HL-60 (cell line): ENCODE measurements at regions not wholly inside any gene's neighbourhood (a gene's known extent, or its start where the extent isn't known, plus 50 kb on each side); places are given as distances from the start of the nearest gene placed in this dataset.

ENCODE experiments used
- DNase-seq, 2 experiments: peaks; one replicate each; pipeline ENCODE4 v3.0.0-alpha.2; 2010 to 2020; ENCODE audit warnings: low read depth in 1 of 2, low spot score in 1 of 2
- H3K27ac ChIP-seq: fragments of 250-450 bp; sonication (Bioruptor Pico); replicated peaks from 2 replicates; pipeline ENCODE4 v1.5.1; 2020; ENCODE audit warnings: mild to moderate bottlenecking, moderate library complexity
- H3K27me3 ChIP-seq: fragments of 250-450 bp; sonication (Bioruptor Pico); 2 replicates; pipeline ENCODE4 v1.5.1; 2021; ENCODE audit warnings: mild to moderate bottlenecking, moderate library complexity; ENCODE audit not compliant: insufficient read depth, poor library complexity, severe bottlenecking
- H3K4me3 ChIP-seq: replicated peaks from 2 replicates; pipeline ENCODE4 v1.5.1; 2011; ENCODE audit warnings: mild to moderate bottlenecking, control low read depth, low read length; ENCODE audit not compliant: insufficient read depth
- GABPA ChIP-seq: IDR thresholded peaks from 2 replicates; pipeline ENCODE4 v1.6.1; 2012; ENCODE audit warnings: low read depth
- POLR2AphosphoS5 ChIP-seq: IDR thresholded peaks from 2 replicates; pipeline ENCODE4 v1.6.1; 2012; ENCODE audit warnings: low read depth
- SPI1 ChIP-seq: IDR thresholded peaks from 2 replicates; pipeline ENCODE4 v1.6.1; 2012; ENCODE audit warnings: low read depth, mild to moderate bottlenecking, borderline replicate concordance
- TF ChIP-seq, protein P1 (sequence below): IDR thresholded peaks from one replicate; pipeline ENCODE4 v1.5.1; 2011; ENCODE audit warnings: low read length, control low read depth, inconsistent platforms; ENCODE audit not compliant: insufficient read depth
- TF ChIP-seq, protein P2 (sequence below): IDR thresholded peaks from 2 replicates; pipeline ENCODE4 v1.6.1; 2012; ENCODE audit warnings: low read depth; ENCODE audit not compliant: insufficient replicate concordance

DNA sequence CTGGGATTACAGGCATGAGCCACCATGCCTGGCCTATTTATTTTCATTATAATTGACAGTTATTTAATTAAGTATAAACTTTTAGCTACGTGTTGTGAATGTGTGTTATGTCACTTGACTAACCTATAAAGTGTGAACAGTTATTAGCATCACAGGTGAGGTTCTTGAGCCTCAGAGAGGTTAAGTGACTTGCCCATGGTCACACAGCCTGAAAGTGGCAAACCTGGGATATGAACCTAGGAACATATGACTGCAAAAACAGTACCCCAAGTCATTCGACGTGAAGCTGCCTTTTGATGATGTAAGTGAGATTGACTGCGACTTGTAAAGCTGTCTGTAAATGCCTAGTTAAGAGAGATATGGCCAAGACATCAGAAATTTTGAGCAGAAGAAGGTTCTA, 77.9 kb upstream of the SALL4 start:
- Histone ChIP-seq H3K27me3 (no peaks in the 10 kb centered on the region), H3K27ac (no peak overlapping the region), H3K4me3 (no peak overlapping the region)
- TF ChIP-seq POLR2AphosphoS5 (no peak), GABPA (no peak), SPI1 (no peak)
- TF ChIP-seq, protein P1, sequence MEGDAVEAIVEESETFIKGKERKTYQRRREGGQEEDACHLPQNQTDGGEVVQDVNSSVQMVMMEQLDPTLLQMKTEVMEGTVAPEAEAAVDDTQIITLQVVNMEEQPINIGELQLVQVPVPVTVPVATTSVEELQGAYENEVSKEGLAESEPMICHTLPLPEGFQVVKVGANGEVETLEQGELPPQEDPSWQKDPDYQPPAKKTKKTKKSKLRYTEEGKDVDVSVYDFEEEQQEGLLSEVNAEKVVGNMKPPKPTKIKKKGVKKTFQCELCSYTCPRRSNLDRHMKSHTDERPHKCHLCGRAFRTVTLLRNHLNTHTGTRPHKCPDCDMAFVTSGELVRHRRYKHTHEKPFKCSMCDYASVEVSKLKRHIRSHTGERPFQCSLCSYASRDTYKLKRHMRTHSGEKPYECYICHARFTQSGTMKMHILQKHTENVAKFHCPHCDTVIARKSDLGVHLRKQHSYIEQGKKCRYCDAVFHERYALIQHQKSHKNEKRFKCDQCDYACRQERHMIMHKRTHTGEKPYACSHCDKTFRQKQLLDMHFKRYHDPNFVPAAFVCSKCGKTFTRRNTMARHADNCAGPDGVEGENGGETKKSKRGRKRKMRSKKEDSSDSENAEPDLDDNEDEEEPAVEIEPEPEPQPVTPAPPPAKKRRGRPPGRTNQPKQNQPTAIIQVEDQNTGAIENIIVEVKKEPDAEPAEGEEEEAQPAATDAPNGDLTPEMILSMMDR = no peak
- TF ChIP-seq, protein P2, sequence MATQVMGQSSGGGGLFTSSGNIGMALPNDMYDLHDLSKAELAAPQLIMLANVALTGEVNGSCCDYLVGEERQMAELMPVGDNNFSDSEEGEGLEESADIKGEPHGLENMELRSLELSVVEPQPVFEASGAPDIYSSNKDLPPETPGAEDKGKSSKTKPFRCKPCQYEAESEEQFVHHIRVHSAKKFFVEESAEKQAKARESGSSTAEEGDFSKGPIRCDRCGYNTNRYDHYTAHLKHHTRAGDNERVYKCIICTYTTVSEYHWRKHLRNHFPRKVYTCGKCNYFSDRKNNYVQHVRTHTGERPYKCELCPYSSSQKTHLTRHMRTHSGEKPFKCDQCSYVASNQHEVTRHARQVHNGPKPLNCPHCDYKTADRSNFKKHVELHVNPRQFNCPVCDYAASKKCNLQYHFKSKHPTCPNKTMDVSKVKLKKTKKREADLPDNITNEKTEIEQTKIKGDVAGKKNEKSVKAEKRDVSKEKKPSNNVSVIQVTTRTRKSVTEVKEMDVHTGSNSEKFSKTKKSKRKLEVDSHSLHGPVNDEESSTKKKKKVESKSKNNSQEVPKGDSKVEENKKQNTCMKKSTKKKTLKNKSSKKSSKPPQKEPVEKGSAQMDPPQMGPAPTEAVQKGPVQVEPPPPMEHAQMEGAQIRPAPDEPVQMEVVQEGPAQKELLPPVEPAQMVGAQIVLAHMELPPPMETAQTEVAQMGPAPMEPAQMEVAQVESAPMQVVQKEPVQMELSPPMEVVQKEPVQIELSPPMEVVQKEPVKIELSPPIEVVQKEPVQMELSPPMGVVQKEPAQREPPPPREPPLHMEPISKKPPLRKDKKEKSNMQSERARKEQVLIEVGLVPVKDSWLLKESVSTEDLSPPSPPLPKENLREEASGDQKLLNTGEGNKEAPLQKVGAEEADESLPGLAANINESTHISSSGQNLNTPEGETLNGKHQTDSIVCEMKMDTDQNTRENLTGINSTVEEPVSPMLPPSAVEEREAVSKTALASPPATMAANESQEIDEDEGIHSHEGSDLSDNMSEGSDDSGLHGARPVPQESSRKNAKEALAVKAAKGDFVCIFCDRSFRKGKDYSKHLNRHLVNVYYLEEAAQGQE = no peak
- no peak for DNase-seq

DNA sequence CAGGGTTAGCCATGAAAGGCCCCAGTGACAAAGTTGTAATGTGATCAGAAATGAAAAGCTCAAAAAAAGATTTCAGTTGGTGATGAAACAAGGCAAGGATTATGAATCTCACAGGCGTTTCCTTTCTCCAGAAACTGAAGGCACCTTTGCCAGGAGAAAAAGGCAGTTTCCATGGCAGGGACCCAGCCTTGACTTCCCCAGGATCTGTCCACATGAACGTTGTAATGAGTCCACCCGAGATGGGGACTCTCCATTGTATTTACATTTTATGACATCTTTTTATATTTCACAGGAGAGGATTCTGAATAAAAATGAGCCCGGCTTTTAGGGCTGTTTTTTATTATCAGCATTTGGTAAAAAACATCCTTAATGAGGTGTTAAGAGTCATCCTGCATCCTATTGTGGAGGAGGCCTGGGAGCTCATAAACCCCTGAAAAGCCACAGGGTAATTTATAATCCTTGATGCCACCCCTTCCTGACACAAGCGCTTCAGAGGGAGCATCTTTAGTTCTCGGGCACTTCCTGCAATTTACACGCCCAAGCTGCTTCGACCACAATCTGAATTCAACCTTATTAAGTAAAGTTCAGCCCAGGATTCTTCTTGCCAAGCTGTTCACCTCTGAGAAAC, 74.1 kb upstream of the SALL4 start:
- TF ChIP-seq GABPA (no peak), SPI1 (no peak)
- TF ChIP-seq, protein P2 = no peak
- TF ChIP-seq, protein P1 = no peak
- DNase-seq = no peak
- no peaks in the 10 kb centered on the region for H3K27me3 ChIP-seq
- H3K4me3 ChIP-seq = no peak overlapping the region
- no peak overlapping the region for H3K27ac ChIP-seq

DNA sequence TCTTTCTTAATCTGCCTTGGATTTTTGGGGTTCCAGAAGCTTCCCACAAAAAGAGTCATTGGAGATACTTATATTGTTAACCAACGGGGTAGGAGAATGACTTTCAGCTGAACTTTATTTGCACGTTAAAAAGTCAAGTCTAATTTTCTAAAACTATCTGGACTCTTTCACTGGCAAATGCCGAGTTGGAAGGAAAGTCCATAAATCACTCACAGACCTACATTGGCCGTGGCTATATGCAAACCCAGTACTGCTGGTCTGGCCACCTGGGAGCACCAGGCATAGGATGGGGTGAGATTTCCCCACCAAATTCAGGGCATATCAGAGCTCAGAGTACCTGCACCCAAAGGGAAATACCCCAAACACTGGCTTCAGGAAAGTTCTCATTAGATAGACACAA, 71.3 kb upstream of the SALL4 start:
- H3K27me3 ChIP-seq = no peaks in the 10 kb centered on the region
- TF ChIP-seq GABPA (no peak), SPI1 (no peak), POLR2AphosphoS5 (no peak)
- TF ChIP-seq, protein P2 = no peak
- TF ChIP-seq, protein P1 = no peak
- DNase-seq = no peak
- no peak overlapping the region for H3K27ac ChIP-seq
- no peak overlapping the region for H3K4me3 ChIP-seq
